Caco-2 (cell line): ENCODE measurements at regions not wholly inside any gene's neighbourhood (a gene's known extent, or its start where the extent isn't known, plus 50 kb on each side); places are given as distances from the start of the nearest gene placed in this dataset.

Source experiments
- BruUV-seq: library from RNA; stranded (reverse); fragments of 400-500 nt; replicated peaks from 2 replicates; lab custom pipeline; 2021; lab: Mats Ljungman, UMichigan
- CTCF ChIA-PET: fragments of 300-600 bp; sonication (Branson Sonifier 250); formaldehyde crosslinking; loops from one replicate; lab custom pipeline; 2022; ENCODE audit warnings: antibody characterized with exemption; lab: Charles Lee
- POLR2A ChIA-PET: fragments of 300-600 bp; sonication (Branson Sonifier 250); formaldehyde crosslinking; loops from one replicate; lab custom pipeline; 2022; ENCODE audit warnings: antibody characterized with exemption; lab: Charles Lee
- DNase-seq, 2 experiments: peaks; one replicate each; pipeline versions ENCODE4 v3.0.0 to v3.0.0-alpha.2; 2020 to 2022
- H3K27me3 ChIP-seq: replicated peaks from 2 replicates; pipeline ENCODE4 v1.6.0; 2011; ENCODE audit warnings: low read length; ENCODE audit not compliant: control insufficient read depth, insufficient read depth
- H3K36me3 ChIP-seq: 2 replicates; pipeline ENCODE4 v1.5.1; 2011; ENCODE audit warnings: low read length; ENCODE audit not compliant: control insufficient read depth, insufficient read depth
- H3K4me1 ChIP-seq: fragments of 250-450 bp; sonication (Bioruptor Pico); 2 replicates; pipeline ENCODE4 v1.5.1; 2020; ENCODE audit warnings: mild to moderate bottlenecking
- H3K4me3 ChIP-seq: 2 replicates; pipeline ENCODE4 v1.5.1; 2011; ENCODE audit warnings: low read depth, mild to moderate bottlenecking, control low read depth, low read length
- H3K9me3 ChIP-seq: fragments of 250-450 bp; sonication (Bioruptor Pico); 2 replicates; pipeline ENCODE4 v1.5.1; 2020; ENCODE audit warnings: mild to moderate bottlenecking, moderate library complexity
- H3K27ac Mint-ChIP-seq: one replicate; pipeline ENCODE4 v1.8.0; 2022; ENCODE audit warnings: mixed read lengths; ENCODE audit not compliant: unreplicated experiment
- H3K27me3 Mint-ChIP-seq: one replicate; pipeline ENCODE4 v1.8.0; 2022; ENCODE audit warnings: mixed read lengths; ENCODE audit not compliant: insufficient read depth, unreplicated experiment
- H3K36me3 Mint-ChIP-seq: one replicate; pipeline ENCODE4 v1.8.0; 2022; ENCODE audit warnings: mild to moderate bottlenecking, mixed read lengths; ENCODE audit not compliant: insufficient read depth, unreplicated experiment
- H3K4me1 Mint-ChIP-seq: one replicate; pipeline ENCODE4 v1.8.0; 2022; ENCODE audit warnings: low read depth, mixed read lengths; ENCODE audit not compliant: unreplicated experiment
- H3K4me3 Mint-ChIP-seq: one replicate; pipeline ENCODE4 v1.8.0; 2022; ENCODE audit warnings: mild to moderate bottlenecking, moderate library complexity, mixed read lengths; ENCODE audit not compliant: unreplicated experiment
- H3K9me3 Mint-ChIP-seq: one replicate; pipeline ENCODE4 v1.8.0; 2022; ENCODE audit warnings: mixed read lengths; ENCODE audit not compliant: unreplicated experiment
- CTCF ChIP-seq, 2 experiments: fragments of 200-600 bp in 1 of 2; IDR thresholded peaks; 1 replicate in 1 of 2; 2 replicates in 1 of 2; pipeline versions ENCODE4 v1.5.1 to v1.8.0; 2011 to 2022; ENCODE audit warnings: antibody characterized with exemption in 1 of 2, control low read depth in 1 of 2, inconsistent platforms in 1 of 2, low read depth in 1 of 2, low read length in 1 of 2, mild to moderate bottlenecking in 1 of 2, moderate library complexity in 1 of 2; ENCODE audit not compliant: insufficient read depth in 1 of 2, severe bottlenecking in 1 of 2, unreplicated experiment in 1 of 2
- intact Hi-C: fragments of 100-400 bp; cut with micrococcal nuclease; formaldehyde crosslinking; loops from one replicate; pipeline ENCODE4 v1.10.0; 2022; ENCODE audit not compliant: unreplicated experiment

- peak overlapping the region; percentile 43 for H3K4me3 Mint-ChIP-seq
- H3K36me3 ChIP-seq, result no peaks in the 10 kb centered on the region
- ChIA-PET POLR2A (no interaction called here), CTCF (interaction anchor here (0.7 to 1.6 kb wide), 2 partner anchors 11 to 60 kb away, joined by 3 read pairs; partner anchors contain the start of gene BCOR)
- no peaks in the 10 kb centered on the region for H3K4me1 Mint-ChIP-seq
- H3K36me3 Mint-ChIP-seq, result peaks cover 11% of the 10 kb centered on the region
- peak overlapping the region; percentile 52 for H3K4me3 ChIP-seq
- TF ChIP-seq CTCF (IDR thresholded peaks at IDR 0.05; ENCODE audit: insufficient read depth in 1 of 2, low read depth in 1 of 2, low read length in 1 of 2, severe bottlenecking in 1 of 2, unreplicated experiment in 1 of 2), result no peak
- H3K9me3 Mint-ChIP-seq, result no peaks in the 10 kb centered on the region
- H3K27me3 ChIP-seq, result no peaks in the 10 kb centered on the region
- 0 out of 2 replicates have a peak, but pooled peaks cover 7% of the 10 kb centered on the region for H3K4me1 ChIP-seq
- intact Hi-C loops, result loop anchor here (5.0 kb wide), 1 partner anchor 315 kb away; no protein-coding TSS in a partner anchor
- H3K27ac Mint-ChIP-seq, result no peak overlapping the region
- DNase-seq, result no peak
- TSS peak; percentile 29 for BruUV-seq
- H3K9me3 ChIP-seq, result no peaks in the 10 kb centered on the region
- no peaks in the 10 kb centered on the region for H3K27me3 Mint-ChIP-seq
Measured at GRCh38 chrX:40157228-40158035, 59.7 kb upstream of the BCOR start.

- Histone ChIP-seq H3K36me3 (no peaks in the 10 kb centered on the region), H3K4me3 (no peak overlapping the region), H3K27me3 (no peaks in the 10 kb centered on the region), H3K9me3 (no peaks in the 10 kb centered on the region), H3K4me1 (0 out of 2 replicates have a peak, but pooled peaks cover 7% of the 10 kb centered on the region)
- Mint-ChIP-seq H3K4me1 (no peaks in the 10 kb centered on the region), H3K36me3 (peaks cover 6% of the 10 kb centered on the region), H3K27me3 (no peaks in the 10 kb centered on the region), H3K27ac (no peak overlapping the region), H3K9me3 (no peaks in the 10 kb centered on the region), H3K4me3 (peak overlapping the region; percentile 43)
- CTCF ChIA-PET, result interaction anchor here (0.6 to 1.6 kb wide), 3 partner anchors 12 to 421 kb away, joined by 3 to 5 read pairs (median 3); partner anchors contain the start of gene BCOR
- POLR2A ChIA-PET, result no interaction called here
- no peak for DNase-seq
- intact Hi-C loops, result loop anchor here (5.0 kb wide), 1 partner anchor 316 kb away; no protein-coding TSS in a partner anchor
- BruUV-seq, result no TSS peak
- TF ChIP-seq CTCF (IDR thresholded peaks at IDR 0.05; ENCODE audit: insufficient read depth in 1 of 2, low read depth in 1 of 2, low read length in 1 of 2, severe bottlenecking in 1 of 2, unreplicated experiment in 1 of 2), result no peak
Measured at GRCh38 chrX:40156470-40157227, 58.9 kb upstream of the BCOR start.
